ENCODE measurements at regions not wholly inside any gene's neighbourhood (a gene's known extent, or its start where the extent isn't known, plus 50 kb on each side); places are given as distances from the start of the nearest gene placed in this dataset.

- no peak for TF ChIP-seq POLR2AphosphoS5 (IDR thresholded peaks at IDR 0.05; ENCODE audit: low read depth, low read length)
- no peak for TF ChIP-seq POLR2A (IDR thresholded peaks at IDR 0.05; ENCODE audit: low read depth, low read length)
- TF ChIP-seq TAF1 (IDR thresholded peaks at IDR 0.05; ENCODE audit: low read depth, low read length) = no peak
- TF ChIP-seq PAX5 (IDR thresholded peaks at IDR 0.05; ENCODE audit: insufficient read depth, low read length, severe bottlenecking) = no peak
- no peak for TF ChIP-seq POU2F2 (IDR thresholded peaks at IDR 0.05; ENCODE audit: low read depth, low read length)
Observed at GRCh38 chr10:109678857-109679256, 244.5 kb downstream of the XPNPEP1 start.
